Ovary (tissue), 7 donors: ENCODE measurements at regions not wholly inside any gene's neighbourhood (a gene's known extent, or its start where the extent isn't known, plus 50 kb on each side); places are given as distances from the start of the nearest gene placed in this dataset.

Experiments
- DNase-seq, 5 donors: peaks; one replicate each; pipeline ENCODE4 v3.0.0-alpha.2; 2019 to 2020
- H3K27ac ChIP-seq, 2 donors: fragments of 200-600 bp; one replicate each; pipeline versions ENCODE4 v1.5.1 to v1.8.0; 2019 to 2022
- H3K27me3 ChIP-seq: fragments of 200-600 bp; one replicate; pipeline ENCODE4 v1.8.0; 2022
- H3K36me3 ChIP-seq: fragments of 200-600 bp; sonication (generic); one replicate; pipeline ENCODE4 v1.5.1; 2019
- H3K4me1 ChIP-seq: one replicate; pipeline ENCODE4 v1.8.1; 2013; ENCODE audit warnings: mild to moderate bottlenecking, moderate library complexity; ENCODE audit not compliant: insufficient read depth
- H3K4me3 ChIP-seq: fragments of 200-600 bp; sonication (generic); one replicate; pipeline ENCODE4 v1.5.1; 2017
- H3K9me3 ChIP-seq, 2 donors: fragments of 200-600 bp in 1 of 2; sonication (generic) in 1 of 2; one replicate each; pipeline versions ENCODE4 v1.5.1 to v1.8.1; 2013 to 2019; ENCODE audit warnings: mild to moderate bottlenecking in 1 of 2, moderate library complexity in 1 of 2
- EP300 ChIP-seq: sonication (generic); formaldehyde crosslinking; IDR thresholded peaks from one replicate; pipeline ENCODE4 v1.6.1; 2017; ENCODE audit warnings: antibody characterized with exemption
- POLR2A ChIP-seq: fragments of 450-650 bp; IDR thresholded peaks from one replicate; pipeline ENCODE4 v1.6.1; 2017; ENCODE audit warnings: antibody characterized with exemption, mild to moderate bottlenecking, moderate library complexity
- WGBS, 3 donors: extraction: QIAGEN DNeasy Blood & Tissue Kit in 1 of 3; methylation state at CpG; one replicate each; pipeline versions ENCODE4 v1.1.5 to v1.1.7; 2013 to 2017; 5-methylcytosine and 5-hydroxymethylcytosine counted together
- intact Hi-C, 4 donors: fragments of 100-400 bp; cut with DNase I; formaldehyde crosslinking; loops; one replicate each; pipeline versions ENCODE4 v1.11.0 to v1.15.1; 2022 to 2023
- TF ChIP-seq, protein P1 (sequence below), 3 donors: fragments of 450-650 bp in 2 of 3; fragments of 200-600 bp in 1 of 3; IDR thresholded peaks; one replicate each; pipeline versions ENCODE4 v1.5.1 to v1.8.0; 2016 to 2022; ENCODE audit warnings: antibody characterized with exemption in 3 of 3, mild to moderate bottlenecking in 1 of 3
- donor health status: DM: no; HTN: no; CAD: no; lungs with moderate emphysema.
- donor health status: DM: no; HTN: no; CAD: no.
- donor health status: Bipolar disorder and iron deficiency.
- donor health status: DM: no; HTN: no; CAD: no.
- donor health status: DM: yes; HTN: yes; CAD: no.

DNA sequence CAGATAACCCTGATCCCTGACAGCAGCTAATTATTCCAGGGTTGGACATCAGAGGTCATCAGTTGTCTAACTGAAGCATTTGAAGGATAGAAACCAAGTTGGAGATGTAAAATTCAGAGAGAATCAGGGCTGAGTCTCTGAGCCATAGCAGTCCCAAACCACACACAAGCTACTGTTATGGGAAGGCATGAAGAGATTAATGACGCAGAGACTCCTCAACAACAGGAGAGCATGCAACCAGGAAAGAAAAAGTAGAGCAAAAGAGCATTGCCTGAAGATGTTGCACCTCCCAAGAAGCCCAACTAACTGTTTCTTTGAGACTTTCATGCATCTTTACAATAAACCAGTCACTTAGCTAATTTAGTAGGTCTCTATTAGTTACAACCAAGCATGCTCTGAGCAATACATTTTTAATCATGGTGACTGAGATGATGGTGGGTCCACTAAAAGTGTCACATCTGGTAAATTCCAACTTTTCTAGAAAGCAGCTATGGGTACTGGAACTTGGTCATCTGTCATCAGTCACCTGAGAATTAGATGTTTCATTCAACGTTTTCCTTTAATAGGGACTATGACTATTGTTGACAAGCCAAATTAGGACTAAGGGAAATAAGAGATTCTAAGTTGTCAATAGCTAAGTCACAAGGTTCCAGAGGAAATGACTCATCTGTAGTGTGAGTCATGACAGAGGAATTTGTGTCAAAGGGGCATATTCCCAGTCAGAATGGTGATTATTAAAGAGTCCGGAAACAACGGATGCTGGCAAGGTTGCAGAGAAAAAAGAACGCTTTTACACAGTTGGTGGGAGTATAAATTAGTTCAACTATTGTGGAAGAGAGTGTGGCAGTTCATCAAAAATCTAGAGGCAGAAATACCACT, 239.8 kb downstream of the CHD9NB start:
- TF ChIP-seq, protein P1, sequence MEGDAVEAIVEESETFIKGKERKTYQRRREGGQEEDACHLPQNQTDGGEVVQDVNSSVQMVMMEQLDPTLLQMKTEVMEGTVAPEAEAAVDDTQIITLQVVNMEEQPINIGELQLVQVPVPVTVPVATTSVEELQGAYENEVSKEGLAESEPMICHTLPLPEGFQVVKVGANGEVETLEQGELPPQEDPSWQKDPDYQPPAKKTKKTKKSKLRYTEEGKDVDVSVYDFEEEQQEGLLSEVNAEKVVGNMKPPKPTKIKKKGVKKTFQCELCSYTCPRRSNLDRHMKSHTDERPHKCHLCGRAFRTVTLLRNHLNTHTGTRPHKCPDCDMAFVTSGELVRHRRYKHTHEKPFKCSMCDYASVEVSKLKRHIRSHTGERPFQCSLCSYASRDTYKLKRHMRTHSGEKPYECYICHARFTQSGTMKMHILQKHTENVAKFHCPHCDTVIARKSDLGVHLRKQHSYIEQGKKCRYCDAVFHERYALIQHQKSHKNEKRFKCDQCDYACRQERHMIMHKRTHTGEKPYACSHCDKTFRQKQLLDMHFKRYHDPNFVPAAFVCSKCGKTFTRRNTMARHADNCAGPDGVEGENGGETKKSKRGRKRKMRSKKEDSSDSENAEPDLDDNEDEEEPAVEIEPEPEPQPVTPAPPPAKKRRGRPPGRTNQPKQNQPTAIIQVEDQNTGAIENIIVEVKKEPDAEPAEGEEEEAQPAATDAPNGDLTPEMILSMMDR (IDR thresholded peaks at IDR 0.05) = no peak
- no peak for TF ChIP-seq EP300
- TF ChIP-seq POLR2A = no peak
- DNase-seq = no peak
- Histone ChIP-seq H3K4me3 (no peak overlapping the region), H3K9me3 (no peaks in the 10 kb centered on the region), H3K27ac (no peak overlapping the region), H3K27me3 (no peaks in the 10 kb centered on the region), H3K4me1 (no peaks in the 10 kb centered on the region), H3K36me3 (no peaks in the 10 kb centered on the region)
- 44 to 70% (median 52%) methylated on average over 5 of the region's 5 CpGs for WGBS, 3 donors
- intact Hi-C loops = loop anchor here in 1 of 4 donors (5.0 kb wide), 1 partner anchor 49 kb away; no protein-coding TSS in a partner anchor

GRCh38 chr16:52805559-52806168, 247.0 kb downstream of the CHD9NB start:
- Histone ChIP-seq H3K4me3 (no peak overlapping the region), H3K27me3 (no peaks in the 10 kb centered on the region), H3K4me1 (no peaks in the 10 kb centered on the region), H3K27ac (no peak overlapping the region), H3K9me3 (no peaks in the 10 kb centered on the region), H3K36me3 (no peaks in the 10 kb centered on the region)
- intact Hi-C loops = no loop called here
- TF ChIP-seq EP300 = no peak
- TF ChIP-seq POLR2A = no peak
- TF ChIP-seq, protein P1 (IDR thresholded peaks at IDR 0.05) = no peak
- DNase-seq = no peak
- WGBS, 3 donors = 82 to 85% (median 83%) methylated on average over 3 of the region's 3 CpGs

GRCh38 chr16:52800432-52800831, 252.3 kb downstream of the CHD9NB start:
- no peak for DNase-seq
- H3K9me3 ChIP-seq = no peaks in the 10 kb centered on the region
- WGBS, 3 donors = 66 to 74% (median 67%) methylated on average over 4 of the region's 4 CpGs
- no peak overlapping the region for H3K27ac ChIP-seq
- no peak for TF ChIP-seq POLR2A
- H3K4me1 ChIP-seq = no peaks in the 10 kb centered on the region
- H3K27me3 ChIP-seq = no peaks in the 10 kb centered on the region
- no peaks in the 10 kb centered on the region for H3K36me3 ChIP-seq
- intact Hi-C loops = no loop called here
- H3K4me3 ChIP-seq = no peak overlapping the region

- H3K36me3 ChIP-seq = no peaks in the 10 kb centered on the region
- no peaks in the 10 kb centered on the region for H3K4me1 ChIP-seq
- 87 to 91% (median 88%) methylated on average over 2 of the region's 2 CpGs for WGBS, 3 donors
- no peak overlapping the region for H3K27ac ChIP-seq
- no peaks in the 10 kb centered on the region for H3K27me3 ChIP-seq
- H3K4me3 ChIP-seq = no peak overlapping the region
- H3K9me3 ChIP-seq = no peaks in the 10 kb centered on the region
- intact Hi-C loops = no loop called here
- no peak for TF ChIP-seq EP300
- DNase-seq = no peak
Observed at GRCh38 chr16:52799149-52799548, 252.2 kb upstream of the TOX3 start.

DNA sequence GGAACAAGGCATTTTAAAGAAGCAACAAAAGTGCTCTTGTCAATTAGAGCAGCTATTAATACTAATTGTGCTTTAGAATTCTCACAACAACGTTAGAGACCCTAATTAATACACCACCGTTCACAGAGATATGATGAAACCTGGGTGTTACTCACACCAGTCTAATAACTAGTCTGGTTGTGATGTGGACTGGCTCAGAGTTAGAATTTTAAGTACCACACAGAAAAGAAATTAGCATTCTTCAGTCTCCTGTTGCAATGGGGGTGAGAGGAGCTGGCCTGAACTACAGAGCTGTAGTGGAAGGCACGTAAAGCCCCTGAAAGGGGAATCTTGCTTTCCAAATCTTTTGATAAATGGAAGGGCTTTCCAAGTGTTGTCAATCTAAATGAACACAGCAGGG, 240.8 kb upstream of the TOX3 start:
- intact Hi-C loops = no loop called here
- H3K36me3 ChIP-seq = no peaks in the 10 kb centered on the region
- no peak overlapping the region for H3K4me3 ChIP-seq
- TF ChIP-seq, protein P1 (IDR thresholded peaks at IDR 0.05) = no peak
- TF ChIP-seq EP300 (no peak), POLR2A (no peak)
- H3K27ac ChIP-seq = no peak overlapping the region
- DNase-seq = no peak
- H3K4me1 ChIP-seq = no peaks in the 10 kb centered on the region
- 45 to 54% (median 46%) methylated on average over 3 of the region's 3 CpGs for WGBS, 3 donors
- no peaks in the 10 kb centered on the region for H3K9me3 ChIP-seq
- no peaks in the 10 kb centered on the region for H3K27me3 ChIP-seq
